ENCODE measurements at regions not wholly inside any gene's neighbourhood (a gene's known extent, or its start where the extent isn't known, plus 50 kb on each side); places are given as distances from the start of the nearest gene placed in this dataset.
"Not testable (repeated sequence)": the region's sequence is repeated elsewhere in the genome, so short reads cannot be mapped to it uniquely, and the experiment has no call there.

DNA sequence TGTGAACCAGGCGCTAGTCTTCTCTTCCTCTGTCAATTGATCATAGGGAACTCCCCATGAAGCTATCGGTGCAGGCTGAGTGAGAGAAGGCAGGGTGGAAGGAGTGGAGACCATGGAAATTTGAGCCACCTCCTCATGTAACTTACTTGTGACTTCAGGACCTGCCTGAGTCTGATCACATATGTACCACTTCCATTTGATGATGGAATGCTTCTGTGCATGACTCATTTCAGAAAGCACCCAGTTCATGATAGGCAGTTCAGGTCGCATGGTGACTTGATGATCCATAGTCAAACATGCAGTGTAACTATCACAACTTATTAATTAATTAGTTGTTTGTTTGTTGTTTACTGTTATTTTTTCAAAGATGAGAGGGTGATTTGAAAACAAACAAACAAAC lies 1296.7 kb downstream of the SUCLG1 start:
- DNase-seq (ENCODE audit: extremely low spot score, insufficient read length, low read depth) (no peak), FAIRE-seq (no peak)

DNA sequence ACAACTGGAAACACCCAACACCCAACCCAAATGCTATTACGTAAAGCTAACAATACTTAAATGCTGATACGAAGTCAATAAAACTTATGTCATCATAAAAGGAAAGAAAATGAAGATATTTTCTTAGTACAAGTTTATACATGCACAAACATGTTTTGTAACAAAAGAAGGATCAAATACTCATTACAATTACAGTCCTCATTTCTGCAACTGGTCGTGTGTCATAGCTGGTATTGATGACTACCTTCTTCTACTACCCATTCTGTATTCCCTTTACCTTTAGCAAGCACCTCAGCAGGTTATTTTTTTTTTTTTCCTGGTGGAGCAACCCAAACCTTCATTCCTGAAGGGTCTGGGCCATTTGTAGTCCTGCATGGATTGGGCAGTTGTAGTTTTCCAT lies 1298.5 kb downstream of the SUCLG1 start:
- no peak for DNase-seq (ENCODE audit: extremely low spot score, insufficient read length, low read depth)
- FAIRE-seq: no peak

DNA sequence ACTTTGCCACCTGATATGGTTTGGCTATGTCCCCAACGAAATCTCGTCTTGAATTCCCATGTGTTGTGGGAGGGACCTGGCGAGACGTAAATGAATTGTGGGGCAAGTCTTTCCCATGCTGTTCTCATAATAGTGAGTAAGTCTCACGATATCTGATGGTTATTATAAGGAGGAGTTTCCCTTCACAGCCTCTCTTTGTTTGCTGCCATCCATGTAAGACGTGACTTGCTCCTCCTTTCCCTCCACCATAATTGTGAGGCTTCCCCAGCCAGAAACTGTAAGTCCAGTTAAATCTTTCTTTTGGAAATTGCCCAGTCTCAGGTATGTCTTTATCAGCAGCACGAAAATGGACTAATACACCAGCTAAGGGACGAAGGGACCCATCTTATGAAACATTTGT lies 1303.3 kb downstream of the SUCLG1 start:
- FAIRE-seq (no peak), DNase-seq (ENCODE audit: extremely low spot score, insufficient read length, low read depth) (no peak)

DNA sequence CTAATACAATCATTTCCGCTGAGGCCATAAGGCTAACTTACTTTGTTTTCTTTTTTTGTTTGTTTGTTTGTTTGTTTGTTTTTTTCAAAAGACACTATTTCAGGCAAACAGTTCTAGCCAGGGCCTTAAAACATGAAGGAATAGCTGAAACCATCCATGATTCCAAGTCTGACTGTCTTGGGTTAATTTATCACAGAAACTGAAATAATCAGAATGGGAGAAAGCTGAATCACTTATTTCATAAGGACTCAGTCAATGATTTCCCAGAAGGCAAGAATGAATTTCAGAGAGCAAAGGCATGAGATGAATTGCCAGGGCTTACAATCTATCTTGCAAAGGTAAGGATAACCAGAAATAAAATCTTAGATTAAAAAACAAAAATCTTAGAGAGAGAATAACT lies 1315.1 kb downstream of the SUCLG1 start:
- FAIRE-seq: no peak

DNA sequence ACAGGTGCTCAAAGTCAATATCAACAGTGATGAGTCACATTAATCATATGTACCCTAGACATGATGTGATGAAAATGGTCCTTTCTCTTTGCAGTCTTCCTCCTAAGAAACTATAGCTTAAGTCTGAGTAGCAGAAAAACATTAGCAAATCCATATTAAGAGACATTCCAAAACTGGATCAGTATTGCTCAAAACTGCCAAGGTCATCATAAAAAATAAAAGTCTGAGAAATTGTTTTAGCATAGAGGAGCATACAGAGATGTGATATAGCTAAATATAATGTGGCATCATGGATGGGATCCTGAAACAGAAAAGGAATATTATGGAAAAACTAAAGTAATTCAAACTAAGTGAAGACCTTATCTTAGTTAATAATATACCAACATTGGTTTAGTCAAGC lies 1316.1 kb downstream of the SUCLG1 start:
- FAIRE-seq (no peak), DNase-seq (ENCODE audit: extremely low spot score, insufficient read length, low read depth) (no peak)

More for the DNA sequence above, 1315.1 kb downstream of the SUCLG1 start:
- no peak for DNase-seq (ENCODE audit: extremely low spot score, insufficient read length, low read depth)

DNA sequence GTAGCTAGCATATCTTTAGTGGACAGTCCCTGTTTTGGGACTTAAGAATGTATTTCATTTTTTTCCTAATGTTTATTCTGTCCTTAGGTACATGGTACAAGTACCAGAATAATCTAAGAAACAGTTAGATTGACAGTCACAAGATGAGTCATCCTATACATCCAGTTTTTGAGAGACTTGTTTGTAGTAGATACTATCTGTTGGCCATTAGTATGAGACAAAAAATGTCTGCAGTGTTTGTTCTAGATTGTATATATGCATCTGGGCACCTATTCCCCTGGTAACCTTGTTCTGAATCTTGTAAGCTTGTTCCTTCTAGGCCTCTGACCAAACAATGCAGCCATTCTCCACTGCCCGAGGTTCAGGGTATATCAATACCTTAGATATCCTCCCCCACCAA lies 1343.5 kb downstream of the SUCLG1 start:
- FAIRE-seq (no peak), DNase-seq (ENCODE audit: extremely low spot score, insufficient read length, low read depth) (no peak)

DNA sequence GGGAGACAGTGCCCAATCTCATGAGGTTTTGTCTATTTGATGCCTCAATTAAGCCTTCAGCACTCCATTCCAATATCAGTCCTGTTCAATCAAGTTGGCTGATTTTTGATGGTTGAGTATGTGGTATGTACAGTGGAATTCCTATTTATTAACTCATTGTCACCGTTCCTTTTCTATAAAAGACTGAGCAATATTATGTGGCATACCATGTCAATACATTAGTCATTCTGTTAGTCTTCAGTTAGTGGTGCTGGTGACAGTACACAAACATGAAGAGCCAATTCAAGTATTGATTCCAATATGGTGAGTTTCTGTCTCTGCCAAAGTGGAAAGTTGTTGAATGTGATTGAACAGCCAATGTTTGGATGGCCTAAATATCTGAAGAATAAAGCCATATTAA lies 1343.9 kb downstream of the SUCLG1 start:
- FAIRE-seq: no peak

DNA sequence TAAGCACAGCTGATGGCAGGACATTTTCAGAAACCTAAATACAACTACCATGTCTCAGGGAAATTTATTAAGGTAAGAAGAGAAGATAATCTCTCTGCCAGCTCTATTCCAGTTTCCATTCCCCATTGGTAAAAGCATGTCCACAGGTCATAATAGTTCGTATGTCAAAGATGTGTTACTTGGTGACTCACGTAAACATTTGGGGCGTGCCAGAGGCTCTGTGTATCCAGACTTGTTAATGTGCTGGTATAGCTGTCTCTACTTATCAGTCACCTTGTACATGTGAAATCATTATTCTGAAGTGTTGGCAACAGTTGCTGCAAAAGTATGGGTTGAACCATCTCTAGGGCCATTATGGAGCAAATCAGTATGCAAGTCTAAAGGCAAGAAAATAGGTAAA lies 1345.1 kb downstream of the SUCLG1 start:
- no peak for FAIRE-seq
- DNase-seq (ENCODE audit: extremely low spot score, insufficient read length, low read depth): no peak

More for the DNA sequence above, 1343.9 kb downstream of the SUCLG1 start:
- no peak for DNase-seq (ENCODE audit: extremely low spot score, insufficient read length, low read depth)

DNA sequence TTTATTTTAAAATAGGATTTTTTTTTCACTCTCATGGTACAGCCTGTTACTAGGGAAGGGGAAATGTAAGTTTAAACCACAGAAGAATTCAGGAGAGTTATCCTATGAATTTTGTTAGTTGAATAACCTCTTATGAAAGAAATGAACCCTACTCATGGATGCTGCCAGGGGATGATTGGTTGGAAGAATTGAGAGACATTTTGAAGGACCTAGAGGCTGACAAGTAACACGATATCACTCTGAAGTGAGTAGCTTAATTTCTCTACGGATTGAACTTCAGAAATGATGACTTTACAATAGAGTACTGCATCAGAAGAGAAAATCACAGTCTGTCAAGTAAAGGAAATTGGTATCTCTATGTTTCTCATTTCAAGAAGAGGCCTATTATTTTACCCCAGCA lies 1346.2 kb downstream of the SUCLG1 start:
- FAIRE-seq (no peak), DNase-seq (ENCODE audit: extremely low spot score, insufficient read length, low read depth) (no peak)

DNA sequence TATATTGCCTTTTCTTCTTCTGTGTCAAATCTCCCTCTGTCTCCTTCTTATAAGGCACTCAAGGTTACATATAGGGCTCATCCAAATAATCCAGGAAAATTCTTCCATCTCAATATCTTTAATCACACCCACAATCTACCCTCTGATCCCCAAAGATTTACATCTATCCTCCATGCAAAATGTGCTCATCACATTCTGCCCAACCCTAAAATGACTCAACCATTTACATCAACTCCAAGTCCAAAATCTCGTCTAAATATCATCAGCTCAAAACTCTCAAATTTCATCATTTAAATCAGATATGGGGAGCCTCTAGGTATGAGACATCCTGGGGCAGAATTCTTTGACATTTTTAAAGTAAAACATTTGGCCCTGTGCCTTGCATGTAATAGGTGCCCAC lies 1349.8 kb downstream of the SUCLG1 start:
- FAIRE-seq (no peak), DNase-seq (ENCODE audit: extremely low spot score, insufficient read length, low read depth) (no peak)

DNA sequence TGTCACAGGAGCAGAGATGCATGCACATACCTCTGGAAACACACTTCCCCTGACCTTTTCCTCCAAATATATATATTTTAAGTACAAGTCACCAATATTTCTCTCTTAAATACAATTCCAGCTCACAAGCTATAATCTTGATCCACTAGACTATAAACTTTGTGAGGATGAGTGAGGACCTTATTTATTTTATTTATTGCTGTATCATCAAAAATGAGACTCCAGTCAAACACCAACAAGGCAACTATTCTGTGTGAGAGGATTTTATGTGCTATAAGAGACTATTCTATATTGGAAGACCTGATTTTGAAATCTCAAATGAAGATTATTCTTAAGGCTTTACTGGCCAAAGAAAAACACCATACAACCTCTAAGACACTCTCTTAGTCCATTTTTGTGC lies 1352.2 kb downstream of the SUCLG1 start:
- DNase-seq (ENCODE audit: extremely low spot score, insufficient read length, low read depth): no peak
- FAIRE-seq: no peak

DNA sequence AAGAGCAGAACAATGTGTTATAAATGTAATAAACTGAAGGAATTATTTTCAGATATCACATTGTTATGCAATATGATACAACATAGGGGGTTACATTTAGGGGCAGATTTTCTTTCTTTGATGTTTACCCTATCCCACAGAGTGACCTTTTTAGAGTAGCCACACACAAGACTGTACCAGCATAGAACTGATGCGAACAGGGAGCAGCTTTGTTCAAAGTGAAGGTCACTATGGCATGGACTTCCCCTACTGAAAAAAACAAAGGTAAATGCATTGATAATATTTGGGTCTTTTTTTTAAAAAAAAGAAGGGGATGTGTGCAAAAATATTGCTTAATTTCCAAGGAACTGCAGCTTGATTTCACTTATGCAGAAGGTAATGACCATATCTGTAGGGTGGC lies 1354.9 kb downstream of the SUCLG1 start:
- FAIRE-seq (no peak), DNase-seq (ENCODE audit: extremely low spot score, insufficient read length, low read depth) (no peak)

DNA sequence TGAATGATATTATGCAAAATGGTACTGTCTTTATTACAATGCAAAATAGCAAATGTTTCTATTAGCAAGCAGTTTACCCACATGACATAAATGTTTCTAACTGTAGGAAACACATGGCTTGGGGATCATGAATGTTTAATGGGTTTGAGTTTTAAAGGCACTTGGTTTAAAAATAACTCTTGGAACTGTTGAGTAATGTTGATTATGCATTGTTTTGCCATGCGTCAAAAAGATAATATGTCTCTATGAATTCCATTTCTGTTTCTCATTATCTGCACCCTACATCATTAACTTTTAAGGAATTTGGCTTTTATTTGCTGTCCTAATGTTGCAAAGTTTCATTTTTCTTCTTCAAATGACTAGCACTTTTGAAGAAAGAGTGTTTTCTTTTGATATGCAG lies 1355.5 kb downstream of the SUCLG1 start:
- FAIRE-seq (no peak), DNase-seq (ENCODE audit: extremely low spot score, insufficient read length, low read depth) (no peak)

DNA sequence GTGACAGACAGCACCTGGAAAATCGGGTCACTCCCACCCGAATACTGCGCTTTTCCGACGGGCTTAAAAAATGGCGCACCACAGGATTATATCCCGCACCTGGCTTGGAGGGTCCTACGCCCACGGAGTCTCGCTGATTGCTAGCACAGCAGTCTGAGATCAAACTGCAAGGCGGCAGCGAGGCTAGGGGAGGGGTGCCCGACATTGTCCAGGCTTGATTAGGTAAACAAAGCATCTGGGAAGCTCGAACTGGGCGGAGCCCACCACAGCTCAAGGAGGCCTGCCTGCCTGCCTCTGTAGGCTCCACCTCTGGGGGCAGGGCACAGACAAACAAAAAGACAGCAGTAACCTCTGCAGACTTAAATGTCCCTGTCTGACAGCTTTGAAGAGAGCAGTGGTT lies 1370.0 kb downstream of the SUCLG1 start:
- DNase-seq (ENCODE audit: extremely low spot score, insufficient read length, low read depth); FAIRE-seq: not testable (repeated sequence)

DNA sequence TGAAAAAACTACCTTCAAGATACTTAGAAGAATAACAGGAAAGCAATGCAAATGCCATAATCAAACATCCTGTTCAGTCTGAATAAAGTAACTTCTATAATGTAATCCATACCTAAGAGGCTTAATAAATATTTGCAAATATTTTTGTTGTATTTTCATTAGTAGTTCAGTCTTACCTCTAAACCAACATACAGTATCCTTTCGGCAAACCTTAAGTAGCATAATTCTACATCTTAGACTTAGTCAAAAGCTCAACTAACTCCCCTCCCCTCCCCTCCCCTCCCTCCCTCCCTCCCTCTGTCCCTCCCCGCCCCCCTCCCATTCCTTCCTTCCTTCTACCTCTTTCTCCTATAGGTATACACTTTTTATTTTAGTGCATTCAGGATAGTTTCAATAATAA lies 1373.2 kb downstream of the SUCLG1 start:
- no peak for FAIRE-seq
- DNase-seq (ENCODE audit: extremely low spot score, insufficient read length, low read depth): no peak

DNA sequence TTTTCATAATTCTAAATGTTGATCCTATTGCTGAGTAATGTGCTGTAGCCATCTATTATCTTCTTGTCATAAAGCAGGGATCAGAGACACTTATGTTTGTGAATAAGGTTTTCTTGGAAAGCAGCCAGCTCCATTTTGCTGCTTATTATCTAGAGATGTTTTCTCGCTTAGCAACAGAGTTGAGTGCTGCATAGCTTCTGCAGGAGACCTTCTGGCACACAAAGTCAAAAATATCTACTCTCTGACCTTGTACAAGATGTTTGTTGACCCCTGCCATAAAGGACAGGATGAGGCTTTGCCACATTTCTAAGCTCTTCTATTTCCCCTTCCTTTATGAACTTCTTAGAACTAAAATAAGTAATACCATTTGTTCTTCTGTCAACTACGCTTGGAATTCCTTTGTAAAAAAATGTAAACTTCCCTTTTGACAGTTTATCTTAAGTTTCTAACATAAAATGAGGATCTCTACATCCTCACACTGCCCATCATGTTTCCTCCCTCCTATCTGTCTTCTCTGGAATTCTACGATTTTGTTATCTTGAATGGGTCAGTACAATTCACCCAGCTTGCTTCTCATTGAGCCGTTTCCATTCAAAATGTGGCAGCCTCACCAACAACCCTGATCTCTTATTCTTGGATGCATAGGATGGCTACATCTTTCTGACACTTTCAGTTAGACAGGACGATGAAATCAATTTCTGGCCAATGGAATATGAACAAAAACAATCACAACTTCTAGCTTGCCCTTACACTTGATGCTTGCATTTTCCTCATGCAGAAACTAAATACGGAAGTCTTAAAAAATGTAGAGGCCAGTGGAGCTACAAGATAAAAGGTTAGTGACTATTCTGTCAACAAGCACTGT lies 1377.0 kb downstream of the SUCLG1 start:
- DNase-seq (ENCODE audit: extremely low spot score, insufficient read length, low read depth) (no peak), FAIRE-seq (no peak)

DNA sequence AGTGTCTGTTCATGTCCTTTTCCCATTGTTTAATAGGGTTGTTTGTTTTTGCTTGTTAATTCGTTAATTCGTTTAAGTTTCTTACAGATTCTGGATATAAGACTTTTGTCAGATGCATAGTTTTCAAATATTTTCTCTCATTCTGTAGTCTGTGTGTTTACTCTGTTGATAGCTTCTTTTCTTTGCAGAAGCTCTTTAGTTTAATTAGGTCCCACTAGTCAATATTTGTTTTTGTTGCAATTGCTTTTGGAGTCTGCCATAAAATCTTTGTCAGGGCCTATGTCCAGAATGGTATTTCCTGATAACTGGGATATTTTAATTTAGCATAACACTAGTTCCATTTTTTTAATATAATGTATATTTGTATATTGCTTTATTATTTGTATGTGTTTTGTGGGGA lies 1380.1 kb downstream of the SUCLG1 start:
- no peak for DNase-seq (ENCODE audit: extremely low spot score, insufficient read length, low read depth)

DNA sequence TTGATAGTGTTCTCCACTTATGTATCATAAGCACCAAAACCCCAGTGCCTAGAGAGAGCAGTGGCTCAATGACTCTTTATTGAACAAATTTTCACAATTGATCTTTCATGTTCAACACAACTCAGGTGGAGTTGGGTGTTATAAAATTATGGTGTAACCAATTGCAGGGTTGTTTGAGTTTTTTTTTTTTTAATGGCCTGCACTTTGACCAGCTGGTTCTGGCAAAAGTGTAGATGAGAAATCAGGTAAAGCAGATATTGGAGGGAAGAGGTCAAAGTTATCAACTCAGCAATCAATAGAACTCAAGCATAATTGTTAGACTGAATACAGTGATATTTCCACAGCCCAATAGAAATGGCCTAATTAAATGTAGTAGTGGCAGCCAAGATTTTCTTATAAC lies 1386.3 kb downstream of the SUCLG1 start:
- DNase-seq (ENCODE audit: extremely low spot score, insufficient read length, low read depth): no peak
- FAIRE-seq: no peak

More for the DNA sequence above, 1380.1 kb downstream of the SUCLG1 start:
- no peak for FAIRE-seq

DNA sequence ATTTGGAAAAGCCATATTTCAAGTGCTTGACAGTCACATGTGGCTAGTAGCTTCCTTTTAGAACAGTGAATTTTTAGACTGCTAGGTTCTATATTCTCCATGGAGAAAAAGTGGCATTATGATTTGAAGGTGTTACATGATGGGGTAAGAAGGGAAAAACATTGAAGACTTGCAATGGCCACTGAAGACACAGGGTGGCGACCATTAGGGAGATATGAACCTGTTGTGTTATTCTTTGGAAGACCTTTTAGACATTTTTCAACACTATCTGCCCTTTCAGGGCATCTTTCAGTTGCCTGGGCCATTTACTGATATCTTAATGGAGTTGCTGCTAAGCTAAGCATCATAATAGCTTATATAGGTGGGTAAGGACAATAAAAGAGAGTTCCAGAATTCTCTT lies 1387.2 kb downstream of the SUCLG1 start:
- FAIRE-seq: no peak
- no peak for DNase-seq (ENCODE audit: extremely low spot score, insufficient read length, low read depth)

DNA sequence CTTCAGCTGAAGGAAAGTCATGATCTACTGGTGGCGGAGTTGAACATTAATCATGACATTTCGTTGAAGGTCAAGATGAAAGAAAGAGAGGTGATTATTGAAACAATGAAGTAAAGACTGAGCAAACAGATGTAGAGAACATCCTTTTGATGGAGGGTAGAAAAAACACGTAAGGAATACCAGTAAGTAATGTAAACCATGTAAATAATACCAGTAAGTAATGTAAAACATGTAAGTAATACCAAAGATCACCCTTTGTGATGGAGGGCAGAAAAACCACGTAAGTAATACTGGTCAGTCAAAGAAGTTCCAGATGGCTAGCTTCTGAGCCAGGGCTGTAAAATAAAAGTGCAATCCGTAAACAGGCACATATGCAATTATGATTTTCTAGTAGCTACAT lies 1387.7 kb downstream of the SUCLG1 start:
- FAIRE-seq (no peak), DNase-seq (ENCODE audit: extremely low spot score, insufficient read length, low read depth) (no peak)

DNA sequence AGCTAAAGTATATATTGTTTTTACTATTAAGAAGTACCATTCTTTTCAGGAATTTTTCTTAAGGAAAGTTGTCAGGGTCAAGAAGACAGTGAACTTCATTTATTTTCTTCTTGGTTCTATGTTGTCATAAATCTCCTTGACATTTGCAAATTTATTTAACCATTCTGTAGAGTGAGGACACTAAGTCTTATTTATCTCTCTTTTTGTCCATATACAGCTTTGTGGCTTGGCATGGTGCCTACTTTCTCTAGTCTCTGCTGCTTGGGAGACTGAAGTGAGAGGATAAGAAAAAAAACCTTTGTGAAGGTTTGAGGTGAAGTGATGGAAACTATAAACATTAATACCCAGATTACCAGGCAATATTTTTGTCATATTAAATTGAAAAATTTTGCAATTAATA lies 1389.4 kb downstream of the SUCLG1 start:
- FAIRE-seq (no peak), DNase-seq (ENCODE audit: extremely low spot score, insufficient read length, low read depth) (no peak)

DNA sequence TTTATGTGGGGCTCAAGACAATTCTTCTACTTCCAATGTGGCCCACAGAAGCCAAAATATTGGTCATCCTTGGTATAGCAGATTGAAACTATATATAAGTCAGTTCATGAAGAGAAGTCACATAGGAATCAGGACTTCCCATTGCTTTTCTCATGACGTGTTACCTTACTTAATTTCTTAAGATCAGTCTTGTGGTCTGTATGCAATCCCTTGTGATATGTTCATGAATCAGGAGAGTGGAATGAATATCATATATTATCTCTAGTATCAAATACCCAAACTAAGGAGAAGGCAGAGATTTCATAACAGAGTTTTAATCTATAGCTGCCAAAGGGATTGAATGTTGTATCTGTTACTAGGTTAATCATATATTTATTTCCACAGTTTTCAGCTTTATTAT lies 1390.4 kb downstream of the SUCLG1 start:
- DNase-seq (ENCODE audit: extremely low spot score, insufficient read length, low read depth) (no peak), FAIRE-seq (no peak)

All from GM18507 (cell line).